ENCODE measurements at regions not wholly inside any gene's neighbourhood (a gene's known extent, or its start where the extent isn't known, plus 50 kb on each side); places are given as distances from the start of the nearest gene placed in this dataset.

- TF ChIP-seq, protein P1, sequence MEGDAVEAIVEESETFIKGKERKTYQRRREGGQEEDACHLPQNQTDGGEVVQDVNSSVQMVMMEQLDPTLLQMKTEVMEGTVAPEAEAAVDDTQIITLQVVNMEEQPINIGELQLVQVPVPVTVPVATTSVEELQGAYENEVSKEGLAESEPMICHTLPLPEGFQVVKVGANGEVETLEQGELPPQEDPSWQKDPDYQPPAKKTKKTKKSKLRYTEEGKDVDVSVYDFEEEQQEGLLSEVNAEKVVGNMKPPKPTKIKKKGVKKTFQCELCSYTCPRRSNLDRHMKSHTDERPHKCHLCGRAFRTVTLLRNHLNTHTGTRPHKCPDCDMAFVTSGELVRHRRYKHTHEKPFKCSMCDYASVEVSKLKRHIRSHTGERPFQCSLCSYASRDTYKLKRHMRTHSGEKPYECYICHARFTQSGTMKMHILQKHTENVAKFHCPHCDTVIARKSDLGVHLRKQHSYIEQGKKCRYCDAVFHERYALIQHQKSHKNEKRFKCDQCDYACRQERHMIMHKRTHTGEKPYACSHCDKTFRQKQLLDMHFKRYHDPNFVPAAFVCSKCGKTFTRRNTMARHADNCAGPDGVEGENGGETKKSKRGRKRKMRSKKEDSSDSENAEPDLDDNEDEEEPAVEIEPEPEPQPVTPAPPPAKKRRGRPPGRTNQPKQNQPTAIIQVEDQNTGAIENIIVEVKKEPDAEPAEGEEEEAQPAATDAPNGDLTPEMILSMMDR (conservative IDR thresholded peaks at IDR 0.05; ENCODE audit: low read depth, low read length) = no peak
- no peak for TF ChIP-seq EZH2 (IDR thresholded peaks at IDR 0.05; ENCODE audit: borderline replicate concordance, low read depth, low read length, poor library complexity, severe bottlenecking)
Observed at GRCh38 chr13:74197677-74198429, 63.6 kb upstream of the KLF12 start.
